GM12873 (cell line): ENCODE measurements at regions not wholly inside any gene's neighbourhood (a gene's known extent, or its start where the extent isn't known, plus 50 kb on each side); places are given as distances from the start of the nearest gene placed in this dataset.

Experiments
- CTCF ChIP-seq: IDR thresholded peaks from 2 replicates; pipeline ENCODE4 v1.5.1; 2012; ENCODE audit warnings: low read depth, mild to moderate bottlenecking, moderate library complexity, low read length, control low read depth; ENCODE audit not compliant: insufficient read depth; ENCODE audit errors: missing control alignments

DNA sequence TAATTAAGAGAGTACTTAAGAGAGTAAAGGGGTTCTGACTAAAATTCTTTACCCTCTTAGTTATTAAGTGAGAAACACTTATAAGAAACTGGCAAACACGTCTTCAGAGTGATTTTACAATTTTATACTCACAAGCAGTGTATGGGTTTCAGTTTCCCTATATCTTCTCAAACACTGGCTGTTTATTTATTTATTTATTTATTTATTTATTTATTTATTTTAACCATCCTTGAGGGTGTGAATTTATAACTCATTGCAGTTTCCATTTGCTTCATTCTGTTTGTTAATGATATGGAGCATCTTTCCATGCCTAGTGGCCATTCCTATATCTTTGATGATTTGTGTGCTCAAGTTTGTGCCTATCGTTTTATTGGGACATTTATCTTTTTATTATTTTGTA, 68.0 kb upstream of the SGCD start:
- TF ChIP-seq CTCF: no peak

- no peak for TF ChIP-seq CTCF
Measured at GRCh38 chr5:156259618-156260017, 67.3 kb upstream of the SGCD start.

- no peak for TF ChIP-seq CTCF
Measured at GRCh38 chr5:156261275-156261939, 65.6 kb upstream of the SGCD start.

DNA sequence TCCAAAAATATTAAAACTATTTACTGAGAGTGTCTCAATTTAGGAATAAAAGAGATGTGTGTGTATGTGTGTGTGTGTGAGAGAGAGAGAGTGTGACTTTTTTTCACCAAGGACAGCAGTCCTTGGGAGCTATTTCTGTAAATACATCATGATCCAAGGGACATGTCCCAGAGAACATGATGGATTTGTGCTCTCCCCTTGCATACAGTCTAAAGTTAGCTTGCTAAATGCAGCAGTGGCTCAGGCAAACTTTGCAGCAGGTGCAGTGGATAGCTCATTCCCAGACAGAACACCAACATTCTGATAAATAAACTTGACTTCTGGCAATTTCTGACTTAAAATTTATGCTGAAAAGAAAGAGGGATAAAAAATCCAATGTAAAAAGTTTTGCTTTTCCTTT, 55.4 kb upstream of the SGCD start:
- no peak for TF ChIP-seq CTCF

- TF ChIP-seq CTCF: no peak
Measured at GRCh38 chr5:156272139-156272538, 54.8 kb upstream of the SGCD start.

DNA sequence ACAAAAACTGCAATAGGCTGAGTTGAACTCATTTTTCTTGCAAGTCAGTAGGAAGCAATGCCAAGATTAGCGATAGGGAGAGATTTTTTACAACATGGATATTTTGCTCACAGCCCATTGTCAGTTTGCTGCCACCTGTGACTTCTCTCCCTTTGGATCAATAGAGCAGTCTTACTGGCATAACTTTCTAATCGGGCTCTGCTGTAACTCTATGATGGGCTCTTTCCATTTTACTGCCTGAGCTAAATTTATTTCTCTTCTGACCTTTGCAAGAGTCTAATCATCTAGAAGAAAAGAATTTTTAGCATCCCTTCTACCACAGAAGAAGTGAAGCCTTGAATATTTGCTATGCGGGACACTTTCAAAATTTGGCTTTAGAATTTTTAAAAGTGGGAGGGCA, 53.6 kb upstream of the SGCD start:
- no peak for TF ChIP-seq CTCF

DNA sequence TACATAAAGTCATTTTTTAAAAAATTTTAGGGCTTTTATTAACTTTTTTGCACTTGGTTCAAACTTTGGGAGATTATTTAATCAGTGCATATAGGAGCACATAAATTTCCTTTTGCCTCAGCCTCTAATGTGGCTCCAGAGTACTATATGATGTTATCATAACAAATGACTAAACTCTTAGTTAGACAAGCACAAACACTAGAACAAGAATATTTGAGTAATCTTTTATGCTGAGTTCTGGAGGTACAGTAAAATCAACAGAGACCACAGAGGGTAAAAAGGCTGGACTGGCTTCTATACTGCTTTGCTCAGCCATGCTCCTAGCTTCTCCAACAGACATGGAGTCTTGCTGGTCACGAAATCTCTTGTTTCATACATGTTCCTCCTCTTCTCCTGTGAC, 52.5 kb upstream of the SGCD start:
- no peak for TF ChIP-seq CTCF
